CD14-positive monocyte (primary cell): ENCODE measurements at regions not wholly inside any gene's neighbourhood (a gene's known extent, or its start where the extent isn't known, plus 50 kb on each side); places are given as distances from the start of the nearest gene placed in this dataset.

ENCODE experiments used
- DNase-seq, 3 donors: peaks; one replicate each; pipeline ENCODE4 v3.0.0-alpha.2; 2011 to 2022
- H2AFZ ChIP-seq: 2 replicates; pipeline ENCODE4 v1.6.0; 2012; ENCODE audit warnings: mild to moderate bottlenecking, low read depth, low read length, inconsistent platforms; ENCODE audit not compliant: insufficient read depth, poor library complexity, severe bottlenecking
- H3K27ac ChIP-seq, 2 donors: 1 replicate in 1 of 2; 2 replicates in 1 of 2; pipeline ENCODE4 v1.5.1; 2012 to 2013; ENCODE audit warnings: low read length in 2 of 2, control low read depth in 1 of 2, inconsistent platforms in 1 of 2, low read depth in 1 of 2, mild to moderate bottlenecking in 1 of 2
- H3K27me3 ChIP-seq, 2 donors: one replicate each; pipeline versions ENCODE4 v1.6.0 to v1.6.1; 2011 to 2013; ENCODE audit warnings: low read length in 2 of 2; ENCODE audit not compliant: control insufficient read depth in 2 of 2, insufficient read depth in 2 of 2
- H3K36me3 ChIP-seq, 2 donors: replicated peaks in 1 of 2; 1 replicate in 1 of 2; 2 replicates in 1 of 2; pipeline versions ENCODE4 v1.5.1 to v1.6.1; 2012 to 2013; ENCODE audit warnings: low read length in 2 of 2, control low read depth in 1 of 2, inconsistent platforms in 1 of 2, mild to moderate bottlenecking in 1 of 2; ENCODE audit not compliant: insufficient read depth in 2 of 2, control insufficient read depth in 1 of 2
- H3K4me1 ChIP-seq, 2 donors: 1 replicate in 1 of 2; 2 replicates in 1 of 2; pipeline versions ENCODE4 v1.5.1 to v1.6.1; 2012 to 2013; ENCODE audit warnings: low read length in 2 of 2, control low read depth in 1 of 2, inconsistent platforms in 1 of 2, mild to moderate bottlenecking in 1 of 2, moderate library complexity in 1 of 2; ENCODE audit not compliant: insufficient read depth in 2 of 2, control insufficient read depth in 1 of 2
- H3K4me2 ChIP-seq: replicated peaks from 2 replicates; pipeline ENCODE3; 2012; ENCODE audit warnings: low read length, moderate library complexity, mild to moderate bottlenecking; ENCODE audit not compliant: poor library complexity, severe bottlenecking; ENCODE audit errors: extremely low read depth
- H3K4me3 ChIP-seq, 3 experiments: fragments of 200-600 bp in 1 of 3; sonication (generic) in 1 of 3; replicated peaks in 1 of 3; 1 replicate in 2 of 3; 2 replicates in 1 of 3; pipeline ENCODE4 v1.5.1; 2011 to 2013; ENCODE audit warnings: low read length in 3 of 3, mild to moderate bottlenecking in 3 of 3, control low read depth in 2 of 3, low read depth in 2 of 3, inconsistent platforms in 1 of 3, moderate library complexity in 1 of 3
- H3K79me2 ChIP-seq: 2 replicates; pipeline ENCODE4 v1.6.0; 2012; ENCODE audit warnings: mild to moderate bottlenecking, control low read depth, inconsistent platforms, low read length, moderate library complexity; ENCODE audit not compliant: insufficient read depth
- H3K9ac ChIP-seq: 2 replicates; pipeline ENCODE4 v1.6.0; 2017; ENCODE audit warnings: low read length, mild to moderate bottlenecking; ENCODE audit not compliant: insufficient read depth, poor library complexity, severe bottlenecking
- H3K9me3 ChIP-seq, 2 donors: replicated peaks in 1 of 2; 1 replicate in 1 of 2; 2 replicates in 1 of 2; pipeline versions ENCODE4 v1.5.1 to v1.6.1; 2012 to 2013; ENCODE audit warnings: low read length in 2 of 2, control low read depth in 1 of 2; ENCODE audit not compliant: control insufficient read depth in 1 of 2, insufficient read depth in 1 of 2
- H4K20me1 ChIP-seq: 2 replicates; pipeline ENCODE4 v1.6.0; 2012; ENCODE audit warnings: mild to moderate bottlenecking, low read length, control low read depth, moderate library complexity; ENCODE audit not compliant: insufficient read depth
- H3K27ac Mint-ChIP-seq, 7 donors: one replicate each; pipeline ENCODE4 v1.8.0; 2020; ENCODE audit warnings: mild to moderate bottlenecking in 7 of 7, mixed read lengths in 7 of 7, moderate library complexity in 6 of 7, inconsistent platforms in 2 of 7
- H3K27me3 Mint-ChIP-seq, 3 donors: one replicate each; pipeline ENCODE4 v1.8.0; 2021 to 2022; ENCODE audit warnings: low read depth in 3 of 3, mild to moderate bottlenecking in 3 of 3, mixed read lengths in 3 of 3, moderate library complexity in 3 of 3, inconsistent platforms in 1 of 3
- H3K36me3 Mint-ChIP-seq, 2 donors: one replicate each; pipeline ENCODE4 v1.8.0; 2020; ENCODE audit warnings: mixed read lengths in 2 of 2, inconsistent platforms in 1 of 2, mild to moderate bottlenecking in 1 of 2
- H3K4me1 Mint-ChIP-seq: one replicate; pipeline ENCODE4 v1.8.0; 2020; ENCODE audit warnings: mild to moderate bottlenecking, mixed read lengths
- H3K4me3 Mint-ChIP-seq, 2 donors: one replicate each; pipeline ENCODE4 v1.8.0; 2020; ENCODE audit warnings: mild to moderate bottlenecking in 2 of 2, mixed read lengths in 2 of 2, moderate library complexity in 1 of 2
- H3K9me3 Mint-ChIP-seq, 7 donors: one replicate each; pipeline ENCODE4 v1.8.0; 2020 to 2022; ENCODE audit warnings: mixed read lengths in 7 of 7, mild to moderate bottlenecking in 6 of 7, moderate library complexity in 6 of 7, inconsistent platforms in 2 of 7
- WGBS: methylation state at CpG from one replicate; pipeline ENCODE4 v1.1.5; 2013; ENCODE audit warnings: missing lambda C conversion rate; ENCODE audit not compliant: insufficient coverage; 5-methylcytosine and 5-hydroxymethylcytosine counted together
- intact Hi-C, 2 donors: fragments of 100-400 bp; cut with micrococcal nuclease; formaldehyde crosslinking; loops; one replicate each; pipeline versions ENCODE4 v1.15.0 to v1.15.1; 2023
- TF ChIP-seq, protein P1 (sequence below): fragments of 200-600 bp; IDR thresholded peaks from one replicate; pipeline ENCODE4 v1.8.0; 2022; ENCODE audit warnings: antibody characterized with exemption, mild to moderate bottlenecking

DNA sequence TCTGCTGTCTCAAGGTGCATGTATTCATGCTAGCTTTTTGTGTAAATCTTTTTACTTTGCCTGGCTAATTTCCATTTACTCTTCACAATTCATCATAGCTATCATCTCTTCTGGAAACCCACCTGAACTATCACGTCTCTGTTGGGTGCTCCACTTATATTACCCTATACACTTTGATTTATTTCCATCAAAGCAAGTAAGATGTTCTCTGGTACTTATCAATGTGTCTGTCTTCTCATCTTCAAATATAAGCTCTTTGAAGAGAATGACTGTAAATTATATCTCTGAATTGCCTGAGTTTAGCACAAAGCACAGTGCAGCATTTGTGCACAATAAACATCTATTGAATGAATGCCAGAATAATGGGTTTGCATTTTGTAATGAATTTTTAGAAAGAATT is 1129.7 kb downstream of the LRFN5 start:
- H3K9ac ChIP-seq = no peak overlapping the region
- peaks cover 0 to 4% of the 10 kb centered on the region in 2 donors for H3K9me3 ChIP-seq
- no peaks in the 10 kb centered on the region for H3K27me3 ChIP-seq
- H3K4me1 Mint-ChIP-seq = no peaks in the 10 kb centered on the region
- H4K20me1 ChIP-seq = no peaks in the 10 kb centered on the region
- no peaks in the 10 kb centered on the region for H3K36me3 Mint-ChIP-seq
- H3K79me2 ChIP-seq = no peaks in the 10 kb centered on the region
- no peak overlapping the region for H3K27ac Mint-ChIP-seq
- DNase-seq = no peak
- H2AFZ ChIP-seq = no peak overlapping the region
- no peaks in the 10 kb centered on the region for H3K36me3 ChIP-seq
- H3K4me3 Mint-ChIP-seq = no peak overlapping the region
- TF ChIP-seq, protein P1, sequence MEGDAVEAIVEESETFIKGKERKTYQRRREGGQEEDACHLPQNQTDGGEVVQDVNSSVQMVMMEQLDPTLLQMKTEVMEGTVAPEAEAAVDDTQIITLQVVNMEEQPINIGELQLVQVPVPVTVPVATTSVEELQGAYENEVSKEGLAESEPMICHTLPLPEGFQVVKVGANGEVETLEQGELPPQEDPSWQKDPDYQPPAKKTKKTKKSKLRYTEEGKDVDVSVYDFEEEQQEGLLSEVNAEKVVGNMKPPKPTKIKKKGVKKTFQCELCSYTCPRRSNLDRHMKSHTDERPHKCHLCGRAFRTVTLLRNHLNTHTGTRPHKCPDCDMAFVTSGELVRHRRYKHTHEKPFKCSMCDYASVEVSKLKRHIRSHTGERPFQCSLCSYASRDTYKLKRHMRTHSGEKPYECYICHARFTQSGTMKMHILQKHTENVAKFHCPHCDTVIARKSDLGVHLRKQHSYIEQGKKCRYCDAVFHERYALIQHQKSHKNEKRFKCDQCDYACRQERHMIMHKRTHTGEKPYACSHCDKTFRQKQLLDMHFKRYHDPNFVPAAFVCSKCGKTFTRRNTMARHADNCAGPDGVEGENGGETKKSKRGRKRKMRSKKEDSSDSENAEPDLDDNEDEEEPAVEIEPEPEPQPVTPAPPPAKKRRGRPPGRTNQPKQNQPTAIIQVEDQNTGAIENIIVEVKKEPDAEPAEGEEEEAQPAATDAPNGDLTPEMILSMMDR = no peak
- intact Hi-C loops = no loop called here
- H3K4me3 ChIP-seq = no peak overlapping the region
- H3K27ac ChIP-seq = no peak overlapping the region
- H3K27me3 Mint-ChIP-seq = peaks cover 0 to 2% (median 0%) of the 10 kb centered on the region in 3 donors
- H3K4me1 ChIP-seq = no peaks in the 10 kb centered on the region
- 100% methylated on average over 1 of the region's 1 CpG for WGBS
- peaks cover 0 to 4% (median 0%) of the 10 kb centered on the region in 7 donors for H3K9me3 Mint-ChIP-seq
- no peak overlapping the region for H3K4me2 ChIP-seq

DNA sequence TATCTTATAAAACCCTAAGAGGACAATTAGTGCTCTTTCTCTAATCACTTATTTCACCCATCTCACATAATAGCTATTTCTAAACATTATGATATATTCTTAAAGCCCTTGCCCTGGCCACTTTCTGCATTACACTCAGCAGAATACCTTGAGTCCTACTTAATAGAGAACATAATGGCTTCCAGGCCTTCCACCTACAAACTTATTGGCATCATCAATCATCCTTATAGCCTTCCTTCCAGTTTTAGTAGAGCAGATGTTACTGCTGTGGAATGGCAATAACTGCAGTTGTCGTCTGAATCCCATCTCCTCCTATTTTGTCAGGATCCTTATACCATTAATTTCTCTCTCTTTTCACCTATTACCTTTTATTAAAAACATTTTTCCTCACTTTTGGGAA is 1127.4 kb downstream of the LRFN5 start:
- no peaks in the 10 kb centered on the region for H3K4me1 ChIP-seq

More for the DNA sequence above, 1127.4 kb downstream of the LRFN5 start:
- no peaks in the 10 kb centered on the region for H3K36me3 ChIP-seq
- no CpG with 5 or more reads among the region's 1 CpG for WGBS
- Mint-ChIP-seq H3K27ac (no peak overlapping the region), H3K4me3 (no peak overlapping the region), H3K9me3 (peaks cover 0 to 3% (median 0%) of the 10 kb centered on the region in 7 donors), H3K4me1 (no peaks in the 10 kb centered on the region), H3K27me3 (peaks cover 0 to 2% (median 0%) of the 10 kb centered on the region in 3 donors), H3K36me3 (no peaks in the 10 kb centered on the region)
- TF ChIP-seq, protein P1 = no peak
- no peak overlapping the region for H3K27ac ChIP-seq
- no peaks in the 10 kb centered on the region for H3K27me3 ChIP-seq
- no peak overlapping the region for H3K4me2 ChIP-seq
- DNase-seq = no peak
- no peak overlapping the region for H2AFZ ChIP-seq
- intact Hi-C loops = no loop called here
- H4K20me1 ChIP-seq = no peaks in the 10 kb centered on the region
- H3K79me2 ChIP-seq = no peaks in the 10 kb centered on the region
- H3K4me3 ChIP-seq = no peak overlapping the region
- H3K9me3 ChIP-seq = peaks cover 0 to 2% of the 10 kb centered on the region in 2 donors
- H3K9ac ChIP-seq = no peak overlapping the region
